GM19324 (cell line): ENCODE measurements at regions not wholly inside any gene's neighbourhood (a gene's known extent, or its start where the extent isn't known, plus 50 kb on each side); places are given as distances from the start of the nearest gene placed in this dataset.
A peak's percentile ranks its signal among the peaks of the same experiment; 100 is the strongest.

ENCODE experiments used
- ATAC-seq: cut with Tn5 transposase; IDR thresholded peaks from one replicate; pipeline ENCODE4 v1.9.1; 2021; ENCODE audit warnings: mild to moderate bottlenecking, moderate library complexity; ENCODE audit not compliant: unreplicated experiment, low FRiP score

GRCh38 chr1:48164571-48164970 lies 57.9 kb upstream of the SLC5A9 start:
- no peak for ATAC-seq

- ATAC-seq, result no peak
Observed at GRCh38 chr1:48160486-48161132, 61.9 kb upstream of the SLC5A9 start.

- no peak for ATAC-seq
Observed at GRCh38 chr1:48139275-48139674, 83.2 kb upstream of the SLC5A9 start.

DNA sequence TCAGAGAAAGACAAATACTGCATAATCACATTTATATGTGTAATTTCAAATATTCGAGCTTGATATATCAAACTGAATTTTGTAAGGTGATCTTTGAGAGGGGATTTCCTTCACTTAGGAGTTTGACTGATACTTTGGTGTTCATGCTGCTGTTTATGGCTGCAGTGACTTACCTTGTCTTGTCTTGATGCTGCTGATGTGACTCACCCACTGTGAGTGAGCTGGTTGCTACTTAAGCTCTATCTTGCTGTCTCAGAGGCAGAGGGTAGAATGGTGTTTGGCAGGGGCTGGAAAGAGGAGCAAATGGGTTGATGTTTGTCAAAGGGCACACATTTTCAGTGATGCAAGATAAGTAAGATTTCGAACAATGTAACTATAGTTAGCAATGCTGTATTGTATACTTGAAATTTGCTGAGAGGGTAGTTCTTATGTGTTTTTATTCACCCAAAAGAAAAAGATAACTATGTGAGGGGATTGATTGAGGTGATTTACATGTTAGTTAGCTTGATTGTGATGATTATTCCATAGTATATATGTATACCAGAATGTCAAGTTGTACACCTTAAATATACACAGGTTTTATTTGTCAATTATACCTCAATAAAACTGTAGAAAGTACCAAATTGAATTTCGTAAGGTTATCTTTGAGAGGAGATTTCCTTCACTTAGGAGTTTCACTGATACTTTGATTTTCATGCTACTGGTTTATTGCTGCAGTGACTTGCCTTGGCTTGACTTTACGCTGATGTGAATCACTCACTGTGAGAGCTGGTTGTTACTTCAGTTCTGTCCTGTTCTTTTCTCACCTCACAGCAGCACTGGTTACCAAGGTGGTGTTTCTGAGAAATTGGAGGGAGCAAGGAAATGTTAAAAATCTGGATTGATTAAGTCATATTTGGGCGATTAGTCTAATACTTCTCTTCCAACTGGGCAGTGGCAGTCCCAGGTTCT lies 94.5 kb upstream of the SLC5A9 start:
- no peak for ATAC-seq

- ATAC-seq, result no peak
Observed at GRCh38 chr1:48123647-48124046, 98.9 kb upstream of the SLC5A9 start.

- ATAC-seq, result no peak
Observed at GRCh38 chr1:48121955-48122354, 100.6 kb upstream of the SLC5A9 start.

GRCh38 chr1:48120621-48121020 lies 101.9 kb upstream of the SLC5A9 start:
- no peak for ATAC-seq

- no peak for ATAC-seq
Observed at GRCh38 chr1:48115835-48116234, 106.7 kb upstream of the SLC5A9 start.

DNA sequence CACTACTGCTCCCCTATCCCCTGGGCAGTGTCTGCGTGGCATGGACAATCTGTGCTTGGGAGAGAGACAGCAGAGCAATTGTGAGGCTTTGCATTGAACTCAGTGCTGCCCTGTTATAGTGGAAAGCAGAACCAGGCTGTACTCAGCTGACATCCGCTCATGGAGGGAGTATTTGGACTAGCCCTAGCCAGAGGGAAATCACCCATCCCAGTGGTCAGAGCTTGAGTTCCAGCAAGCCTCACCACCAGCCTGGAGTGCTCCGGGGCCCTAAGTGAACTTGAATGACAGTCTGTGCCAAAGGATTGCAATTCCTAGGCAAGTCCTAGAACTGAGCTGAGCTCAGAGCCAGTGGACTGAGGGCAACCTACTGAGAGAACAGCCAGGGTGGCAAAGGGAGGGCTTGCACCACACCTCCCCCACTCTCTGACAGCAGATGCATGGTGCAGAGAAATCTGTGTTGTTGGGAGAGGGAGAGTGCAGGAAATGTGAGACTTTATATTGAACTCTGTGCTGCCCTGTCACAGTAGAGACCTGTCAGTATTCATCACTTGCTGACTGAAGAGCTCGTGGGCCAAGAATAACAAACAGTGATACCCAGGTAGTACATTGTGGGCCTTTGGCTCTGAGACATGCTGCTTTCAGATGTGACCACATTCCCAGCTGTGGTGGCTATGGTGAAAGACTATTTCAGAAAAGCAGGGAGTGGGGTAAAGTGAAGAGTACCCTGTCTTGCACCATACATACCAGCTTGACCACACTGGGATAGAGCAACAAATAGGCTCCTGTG lies 107.7 kb upstream of the SLC5A9 start:
- no peak for ATAC-seq

DNA sequence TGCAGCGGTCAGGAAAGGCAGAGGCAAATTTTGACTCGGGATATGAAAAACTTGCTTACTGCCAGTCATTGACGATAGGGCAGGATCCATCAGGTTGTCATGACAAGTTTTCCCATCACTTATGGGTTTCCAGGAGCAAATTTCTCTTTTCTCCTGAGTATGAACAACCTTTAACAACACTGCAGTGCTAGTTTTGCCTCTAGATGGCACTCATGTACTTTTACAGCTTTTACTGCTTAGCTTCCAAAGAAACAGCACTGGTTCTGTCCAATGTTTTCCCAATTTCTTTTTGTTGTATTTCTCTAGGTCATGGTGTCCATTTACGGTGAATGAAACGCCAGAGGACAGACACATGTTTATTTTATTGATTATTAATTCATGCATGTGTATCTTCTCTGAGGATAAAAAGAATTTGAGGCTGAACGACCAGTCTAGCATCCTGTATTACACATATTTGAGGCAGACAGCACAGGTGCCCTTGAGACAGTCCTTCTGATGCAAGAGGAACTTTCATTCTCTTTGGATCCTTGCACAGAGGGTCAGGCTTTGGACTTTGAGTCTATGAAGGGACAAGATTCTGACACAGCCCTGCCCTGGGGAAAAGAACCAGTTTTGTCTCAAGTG lies 112.3 kb upstream of the TRABD2B start:
- no peak for ATAC-seq

- ATAC-seq, result no peak
Observed at GRCh38 chr1:48107516-48107915, 110.3 kb upstream of the TRABD2B start.

DNA sequence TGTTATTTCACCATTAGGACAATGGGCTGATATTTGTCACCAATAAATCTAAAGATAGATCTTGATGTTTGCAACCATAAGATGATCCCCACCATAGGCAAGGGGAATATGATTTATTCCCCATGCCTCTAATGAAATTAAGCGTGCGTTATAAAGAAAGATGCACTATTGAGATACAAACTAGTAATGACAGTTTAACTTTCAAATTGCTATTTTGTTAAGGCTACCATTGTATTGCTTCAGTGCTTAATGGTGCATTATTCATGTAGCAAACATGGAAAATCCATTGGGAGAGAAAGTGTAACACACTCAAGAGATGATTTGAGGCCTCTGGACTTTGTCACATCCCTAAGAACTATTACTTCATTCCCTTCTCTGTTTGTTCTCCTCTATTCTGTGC lies 108.9 kb upstream of the TRABD2B start:
- ATAC-seq, result no peak

GRCh38 chr1:48105165-48105564 lies 108.0 kb upstream of the TRABD2B start:
- ATAC-seq, result no peak

GRCh38 chr1:48103495-48103894 lies 106.3 kb upstream of the TRABD2B start:
- no peak for ATAC-seq

GRCh38 chr1:48102766-48103165 lies 105.6 kb upstream of the TRABD2B start:
- no peak for ATAC-seq

GRCh38 chr1:48099072-48099773 lies 102.0 kb upstream of the TRABD2B start:
- ATAC-seq, result no peak

DNA sequence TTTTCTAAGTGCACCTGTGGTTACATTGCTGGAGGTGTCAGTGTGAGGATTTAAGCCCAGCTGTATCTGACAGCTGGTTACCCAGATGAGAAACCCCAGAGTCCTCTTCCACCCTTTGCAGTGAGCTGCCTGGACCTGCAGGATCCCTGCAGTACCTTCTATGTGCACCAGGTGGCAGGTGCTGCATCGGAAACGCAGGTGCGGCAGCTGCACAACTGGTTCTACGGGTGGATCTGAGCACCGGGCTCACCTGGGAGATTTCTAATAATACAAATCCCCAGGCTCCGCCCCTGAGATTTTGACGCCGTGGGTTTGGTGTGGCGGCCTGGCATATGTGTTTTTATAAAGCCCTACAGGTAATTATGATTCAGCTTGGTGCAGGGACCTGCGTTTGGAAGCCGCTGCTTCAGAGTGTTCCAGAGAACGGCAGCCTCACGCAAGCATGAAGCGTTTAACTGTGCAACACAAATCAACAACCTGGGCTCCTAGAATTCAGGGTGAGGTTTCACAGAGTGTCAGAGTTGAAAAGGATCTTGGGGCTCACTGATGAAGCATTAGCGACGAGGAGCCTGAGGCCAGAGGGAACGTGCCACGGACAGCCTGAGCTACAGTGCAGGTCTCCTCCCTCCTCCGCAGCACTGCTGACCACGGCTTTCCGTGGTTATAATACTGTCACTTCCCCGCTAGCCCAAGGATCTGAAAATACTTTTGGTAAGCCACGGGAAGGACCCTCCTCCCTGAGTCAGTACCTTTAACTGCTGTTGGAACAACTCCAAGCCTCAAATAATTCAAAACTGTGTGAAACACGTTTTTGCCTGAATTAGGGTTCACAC lies 96.7 kb upstream of the TRABD2B start:
- peak; percentile 93 for ATAC-seq

DNA sequence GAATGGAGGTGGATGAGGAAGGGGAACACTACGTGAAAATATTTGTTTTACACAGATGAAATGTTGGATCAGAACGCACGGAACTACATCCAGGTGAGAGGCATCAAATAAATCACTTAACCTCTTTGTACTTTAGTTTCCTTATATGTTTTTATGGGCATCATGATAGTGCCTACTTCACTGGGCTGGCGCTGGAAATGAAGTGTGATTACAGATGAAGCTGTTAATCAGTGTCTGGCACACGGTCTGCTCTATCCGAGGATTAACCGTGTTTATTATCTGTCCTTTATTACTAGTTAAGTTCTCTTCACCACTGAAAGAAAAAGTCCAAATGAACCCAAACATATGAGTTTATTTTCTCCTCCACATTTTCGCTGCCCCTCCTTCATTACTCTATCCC lies 96.0 kb upstream of the TRABD2B start:
- no peak for ATAC-seq

DNA sequence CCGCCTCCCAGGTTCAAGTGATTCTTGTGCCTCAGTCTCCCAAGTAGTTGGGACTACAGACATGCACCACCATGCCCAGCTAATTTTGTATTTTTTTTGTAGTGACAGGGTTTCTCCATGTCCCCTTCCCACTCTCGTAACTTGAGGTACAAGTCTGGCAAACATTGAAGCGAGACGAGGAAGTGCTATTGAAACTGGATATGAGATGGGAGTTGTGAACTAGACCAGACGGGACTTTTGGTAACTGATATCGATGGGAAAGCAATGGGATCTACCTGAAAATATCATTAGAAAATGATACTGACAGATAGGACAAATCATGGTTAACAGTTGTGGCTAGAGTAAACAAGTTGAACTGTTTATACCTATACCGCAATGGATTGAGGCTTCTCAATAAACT lies 95.2 kb upstream of the TRABD2B start:
- no peak for ATAC-seq
